HG02938 (cell line): ENCODE measurements at regions not wholly inside any gene's neighbourhood (a gene's known extent, or its start where the extent isn't known, plus 50 kb on each side); places are given as distances from the start of the nearest gene placed in this dataset.

Experiments used
- ATAC-seq: cut with Tn5 transposase; IDR thresholded peaks from one replicate; pipeline ENCODE4 v1.9.1; 2021; ENCODE audit warnings: mild to moderate bottlenecking, moderate library complexity; ENCODE audit not compliant: unreplicated experiment

GRCh38 chr2:175476374-175476773, 294.9 kb upstream of the ATP5MC3 start:
- no peak for ATAC-seq

GRCh38 chr2:175475130-175475529, 293.6 kb upstream of the ATP5MC3 start:
- ATAC-seq, result no peak

GRCh38 chr2:175468431-175469098, 287.1 kb upstream of the ATP5MC3 start:
- no peak for ATAC-seq

GRCh38 chr2:175465101-175465500, 283.6 kb upstream of the ATP5MC3 start:
- no peak for ATAC-seq

- no peak for ATAC-seq
Observed at GRCh38 chr2:175464311-175464670, 282.8 kb upstream of the ATP5MC3 start.

- no peak for ATAC-seq
Observed at GRCh38 chr2:175463589-175464310, 282.2 kb upstream of the ATP5MC3 start.

- ATAC-seq, result no peak
Observed at GRCh38 chr2:175463169-175463568, 281.7 kb upstream of the ATP5MC3 start.

- no peak for ATAC-seq
Observed at GRCh38 chr2:175462246-175462645, 280.7 kb upstream of the ATP5MC3 start.

- no peak for ATAC-seq
Observed at GRCh38 chr2:175461839-175462238, 280.3 kb upstream of the ATP5MC3 start.

GRCh38 chr2:175457895-175458448, 276.5 kb upstream of the ATP5MC3 start:
- no peak for ATAC-seq

- no peak for ATAC-seq
Observed at GRCh38 chr2:175454953-175455389, 273.5 kb upstream of the ATP5MC3 start.

GRCh38 chr2:175450029-175450760, 268.7 kb upstream of the ATP5MC3 start:
- ATAC-seq, result no peak

- ATAC-seq, result no peak
Observed at GRCh38 chr2:175449616-175450015, 268.1 kb upstream of the ATP5MC3 start.

GRCh38 chr2:175446201-175446600, 264.7 kb upstream of the ATP5MC3 start:
- no peak for ATAC-seq

- ATAC-seq, result no peak
Observed at GRCh38 chr2:175445281-175445680, 263.8 kb upstream of the ATP5MC3 start.

GRCh38 chr2:175442441-175442840, 260.9 kb upstream of the ATP5MC3 start:
- ATAC-seq, result no peak

GRCh38 chr2:175441181-175441761, 259.8 kb upstream of the ATP5MC3 start:
- no peak for ATAC-seq

GRCh38 chr2:175439416-175439815, 257.9 kb upstream of the ATP5MC3 start:
- no peak for ATAC-seq

- ATAC-seq, result no peak
Observed at GRCh38 chr2:175437167-175437566, 255.7 kb upstream of the ATP5MC3 start.

- ATAC-seq, result no peak
Observed at GRCh38 chr2:175436076-175436475, 254.6 kb upstream of the ATP5MC3 start.

- ATAC-seq, result no peak
Observed at GRCh38 chr2:175435012-175435411, 253.5 kb upstream of the ATP5MC3 start.
